22Rv1 (cell line): ENCODE measurements at regions not wholly inside any gene's neighbourhood (a gene's known extent, or its start where the extent isn't known, plus 50 kb on each side); places are given as distances from the start of the nearest gene placed in this dataset.

ENCODE experiments used
- CTCF ChIP-seq: fragments of 450-650 bp; IDR thresholded peaks from 2 replicates; pipeline ENCODE4 v1.5.1; 2017; ENCODE audit warnings: mild to moderate bottlenecking
- ZFX ChIP-seq: fragments of 450-650 bp; IDR thresholded peaks from 2 replicates; pipeline ENCODE4 v1.6.1; 2017; ENCODE audit warnings: antibody characterized with exemption, borderline replicate concordance

GRCh38 chr10:2897619-2898508 lies 169.5 kb upstream of the PFKP start:
- TF ChIP-seq CTCF (no peak), ZFX (no peak)
